ENCODE measurements at regions not wholly inside any gene's neighbourhood (a gene's known extent, or its start where the extent isn't known, plus 50 kb on each side); places are given as distances from the start of the nearest gene placed in this dataset.

DNA sequence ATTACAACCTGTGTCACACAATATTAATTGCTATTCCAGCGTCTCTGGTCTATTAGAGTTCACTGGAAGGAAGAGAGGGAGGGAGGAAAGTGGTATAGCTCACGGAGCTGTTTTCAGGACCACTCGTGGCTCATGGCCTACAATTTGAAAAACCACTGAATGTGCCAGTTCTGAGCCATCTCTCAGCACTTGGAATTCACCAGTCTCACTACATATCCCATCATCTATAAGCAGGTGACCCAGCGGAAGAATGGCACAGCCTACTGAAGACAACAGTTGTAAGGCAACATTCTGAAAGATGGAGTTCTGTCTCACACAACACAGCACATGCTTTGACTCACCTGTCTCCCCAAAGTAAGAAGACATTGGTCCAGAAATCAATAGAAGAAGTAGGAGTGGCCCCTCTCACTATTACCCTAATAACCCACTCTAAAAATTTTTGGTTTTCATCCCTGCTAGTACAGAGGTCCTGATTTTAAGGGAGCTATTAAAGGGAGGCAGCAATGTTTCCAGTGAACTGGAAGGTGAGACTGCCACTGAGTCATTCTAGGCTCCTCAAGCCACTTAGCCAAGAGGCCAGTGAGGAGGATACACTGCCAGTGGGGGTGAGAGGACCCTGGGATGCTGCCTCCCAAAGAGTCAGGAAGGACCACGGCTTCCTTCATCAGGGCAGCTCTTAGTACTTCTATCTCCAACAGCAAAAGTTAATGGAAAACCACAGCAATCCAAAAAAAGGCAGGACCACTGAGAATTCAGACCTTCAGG is 50.0 kb upstream of the DOCK9 start:
- DNase-seq: no peak

DNA sequence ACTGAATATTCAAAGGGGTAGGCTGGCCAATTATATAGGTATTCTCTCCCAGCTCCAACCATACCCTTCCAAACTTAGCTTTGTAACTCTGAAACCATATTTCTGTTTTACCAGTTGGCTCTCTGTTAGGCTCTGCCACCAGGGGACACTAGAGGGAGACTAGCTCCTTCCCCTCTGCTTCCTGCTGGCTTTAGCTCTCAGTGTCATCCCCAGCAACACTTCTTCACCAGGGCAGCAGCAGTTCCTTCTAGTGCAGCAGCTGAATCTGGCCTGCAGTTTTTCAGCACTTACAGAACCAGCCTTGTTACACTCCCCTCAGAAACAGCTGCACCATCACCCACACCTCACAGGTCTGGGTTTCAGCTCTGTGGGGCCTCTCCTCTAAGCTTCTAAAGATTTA is 51.0 kb upstream of the DOCK9 start:
- peak; percentile 18 to 28 (median 23) for DNase-seq

- DNase-seq: no peak
These were observed 51.7 kb upstream of the DOCK9 start for GRCh38 chr13:99029576-99029975.

GRCh38 chr13:99030326-99030725 is 52.5 kb upstream of the DOCK9 start:
- DNase-seq: no peak

DNA sequence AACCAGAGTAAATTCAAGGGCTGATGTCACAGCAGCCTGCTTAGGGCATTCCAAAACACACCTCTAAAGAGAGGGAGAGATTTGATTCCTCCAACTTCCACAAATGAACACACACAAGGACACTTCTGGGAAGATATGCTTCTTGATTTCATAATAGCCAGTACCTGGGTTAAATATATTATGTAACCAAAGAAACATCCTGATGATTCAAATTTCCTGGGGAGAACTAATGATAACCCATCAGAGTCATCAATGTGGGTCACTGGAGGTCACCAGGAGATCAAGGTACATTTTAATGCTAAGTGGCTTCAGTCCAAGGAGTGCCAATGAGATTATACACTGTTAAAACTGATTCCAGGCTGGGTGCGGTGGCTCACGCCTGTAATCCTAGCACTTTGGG is 54.0 kb upstream of the DOCK9 start:
- no peak for DNase-seq

- peak; percentile 18 to 62 (median 53) for DNase-seq
These were observed 56.0 kb upstream of the DOCK9 start for GRCh38 chr13:99033814-99034213.

DNA sequence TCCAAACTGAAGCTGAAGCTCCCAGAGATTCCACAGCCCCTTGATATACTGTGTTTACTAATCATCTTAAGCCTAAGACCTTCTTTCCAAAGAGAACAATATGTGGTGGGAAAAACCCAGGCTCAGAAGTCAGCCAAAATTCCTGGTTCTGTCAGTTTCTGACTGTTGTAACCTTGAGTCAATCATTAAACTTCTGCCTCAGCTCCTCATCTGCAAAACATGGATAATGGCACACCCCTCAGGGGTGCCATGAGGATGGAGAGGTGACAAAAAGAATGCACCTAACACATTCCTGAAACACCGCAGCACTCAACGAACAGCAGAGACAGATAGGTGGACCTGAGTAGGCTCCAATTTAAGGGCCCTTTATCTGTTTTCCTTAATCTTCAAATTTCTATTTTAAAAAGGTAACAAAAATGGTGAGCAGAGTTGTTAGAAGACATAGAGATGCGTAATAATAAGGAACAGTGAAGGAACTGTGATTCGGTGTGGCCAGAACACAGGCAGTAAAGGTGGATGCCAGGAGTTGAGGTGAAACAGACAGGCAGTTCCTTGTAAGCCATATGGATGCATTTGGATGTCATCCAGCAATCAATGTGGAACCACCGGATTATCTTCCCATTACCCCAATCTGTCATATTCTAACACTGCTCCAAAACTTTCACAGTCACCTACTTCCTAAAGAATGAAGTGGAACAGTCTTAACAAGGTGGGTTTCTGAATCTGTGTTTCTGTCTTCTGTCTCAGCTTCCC is 56.6 kb upstream of the DOCK9 start:
- DNase-seq: no peak

DNA sequence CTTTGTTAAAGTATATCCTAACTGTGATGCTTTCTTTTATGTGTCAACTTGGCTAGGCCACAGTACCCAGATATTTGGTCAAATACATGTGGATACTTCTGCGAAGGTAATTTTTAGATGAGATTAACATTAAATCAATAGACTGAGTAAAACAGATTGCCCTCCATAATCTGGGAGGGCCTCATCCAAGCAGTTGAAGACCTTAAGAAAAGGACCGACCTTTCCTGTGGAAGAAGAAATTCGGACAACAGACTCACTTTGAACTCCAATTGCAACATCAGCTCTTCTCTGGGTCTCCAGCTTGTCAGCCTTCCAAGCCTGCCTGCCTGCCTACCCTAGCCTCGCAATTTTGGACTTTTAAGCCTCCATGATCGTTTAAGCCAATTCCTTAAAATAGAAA is 57.9 kb upstream of the DOCK9 start:
- no peak for DNase-seq

DNA sequence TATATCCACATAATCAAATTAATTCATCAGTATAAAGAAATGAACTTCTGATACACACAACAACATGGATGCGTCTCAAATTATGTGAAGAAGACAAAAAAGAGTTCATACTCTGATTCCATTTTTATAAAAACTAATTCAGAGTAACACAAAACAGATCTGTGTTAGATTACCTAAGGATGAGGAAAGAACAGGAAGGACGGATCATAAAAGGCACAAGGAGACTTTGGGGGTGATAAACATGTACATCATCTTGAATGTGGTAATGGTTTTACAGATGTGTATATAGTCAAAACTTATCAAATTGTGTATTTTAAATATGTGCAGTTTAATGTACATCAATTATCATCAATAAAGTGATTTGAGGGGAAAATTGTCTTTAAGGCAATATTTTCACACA is 59.9 kb upstream of the DOCK9 start:
- no peak for DNase-seq

DNA sequence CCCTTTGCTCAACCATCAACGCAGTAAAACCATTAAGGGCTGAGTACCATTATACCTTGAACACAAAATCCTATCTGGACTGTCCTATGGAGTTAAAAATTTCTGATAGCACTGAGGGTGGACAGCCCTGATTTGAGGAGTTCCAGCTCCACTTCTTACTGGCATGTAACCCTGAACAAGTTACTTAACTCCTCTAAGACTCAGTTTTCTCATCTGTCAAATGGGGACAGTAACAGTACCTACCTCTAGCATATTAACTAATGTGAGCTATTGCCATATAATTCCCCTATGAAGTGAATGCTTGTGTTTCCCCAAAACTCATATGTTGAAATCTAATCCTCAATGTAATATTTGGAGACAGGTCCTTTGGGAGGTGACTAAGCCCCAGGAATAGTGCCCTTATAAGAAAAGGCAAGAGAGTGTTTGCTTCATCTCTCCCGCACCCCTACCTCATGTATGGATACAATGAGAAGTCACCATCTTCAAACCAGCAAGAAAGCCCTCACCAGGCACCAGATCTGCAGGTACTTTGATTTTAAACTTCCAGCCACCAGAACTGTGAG is 61.9 kb upstream of the DOCK9 start:
- DNase-seq: no peak

DNA sequence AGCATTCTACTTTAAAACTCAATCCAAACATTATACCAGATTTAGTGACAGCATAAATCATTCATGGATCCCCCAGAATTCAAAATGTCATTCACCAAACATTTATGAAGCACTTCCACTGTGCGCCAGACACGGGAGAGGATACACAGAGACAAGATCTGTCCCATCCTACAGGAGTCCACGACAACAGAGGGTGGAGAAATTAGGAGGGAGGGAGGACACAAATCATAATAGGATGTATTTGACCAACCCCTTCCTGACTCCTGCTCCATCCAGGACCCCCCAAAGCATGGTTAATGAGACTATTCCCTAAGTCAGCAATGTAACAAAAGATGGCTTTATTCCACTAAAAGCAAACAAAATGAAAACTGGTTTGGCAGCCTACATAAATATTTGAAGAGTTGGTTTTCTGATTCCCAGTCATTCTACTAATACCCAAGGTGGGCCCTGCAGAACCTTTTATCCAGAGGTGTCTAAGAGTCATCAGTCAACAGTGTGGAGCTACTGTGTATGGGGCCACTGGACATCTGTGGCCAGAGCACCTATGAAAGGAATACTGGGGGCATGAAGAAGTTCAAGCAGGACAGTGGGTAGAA is 62.8 kb upstream of the DOCK9 start:
- no peak for DNase-seq

DNA sequence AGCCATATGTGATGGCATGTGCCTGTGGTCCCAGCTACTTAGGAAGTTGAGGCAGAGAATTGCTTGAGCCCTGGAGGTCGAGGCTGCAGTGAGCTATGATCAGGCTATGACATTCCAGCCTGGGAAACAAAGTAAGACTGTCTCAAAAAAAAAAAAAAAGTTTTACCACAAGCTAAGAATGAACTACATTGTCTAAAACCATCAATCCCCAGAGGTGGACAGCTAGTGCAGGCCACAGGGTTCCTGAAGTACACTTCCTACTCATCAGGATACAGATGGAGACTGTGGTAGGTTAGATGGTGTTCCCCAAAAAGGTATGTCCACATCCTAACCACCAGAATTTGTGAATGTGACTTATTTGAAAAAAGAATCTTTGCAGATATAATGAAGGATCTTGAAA is 63.5 kb upstream of the DOCK9 start:
- DNase-seq: no peak

DNA sequence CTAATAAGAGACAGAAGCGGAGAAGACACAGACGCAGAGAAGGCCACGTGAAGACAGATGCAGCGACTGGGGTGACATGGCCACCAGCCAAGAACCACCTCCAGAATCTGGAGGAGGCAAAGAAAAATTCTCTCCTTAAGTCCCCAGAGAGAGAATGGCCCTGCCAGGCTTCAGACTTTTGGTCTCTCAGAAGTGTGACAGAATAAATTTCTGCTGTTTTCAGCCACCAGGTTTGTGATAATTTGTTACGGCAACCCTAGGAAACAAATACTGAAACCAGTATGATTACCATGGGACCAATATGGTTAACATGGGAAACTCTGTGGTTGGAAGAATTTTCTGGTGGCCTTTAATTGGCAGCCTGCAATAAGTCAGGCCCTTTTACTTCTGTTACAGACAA is 63.9 kb upstream of the DOCK9 start:
- no peak for DNase-seq

DNA sequence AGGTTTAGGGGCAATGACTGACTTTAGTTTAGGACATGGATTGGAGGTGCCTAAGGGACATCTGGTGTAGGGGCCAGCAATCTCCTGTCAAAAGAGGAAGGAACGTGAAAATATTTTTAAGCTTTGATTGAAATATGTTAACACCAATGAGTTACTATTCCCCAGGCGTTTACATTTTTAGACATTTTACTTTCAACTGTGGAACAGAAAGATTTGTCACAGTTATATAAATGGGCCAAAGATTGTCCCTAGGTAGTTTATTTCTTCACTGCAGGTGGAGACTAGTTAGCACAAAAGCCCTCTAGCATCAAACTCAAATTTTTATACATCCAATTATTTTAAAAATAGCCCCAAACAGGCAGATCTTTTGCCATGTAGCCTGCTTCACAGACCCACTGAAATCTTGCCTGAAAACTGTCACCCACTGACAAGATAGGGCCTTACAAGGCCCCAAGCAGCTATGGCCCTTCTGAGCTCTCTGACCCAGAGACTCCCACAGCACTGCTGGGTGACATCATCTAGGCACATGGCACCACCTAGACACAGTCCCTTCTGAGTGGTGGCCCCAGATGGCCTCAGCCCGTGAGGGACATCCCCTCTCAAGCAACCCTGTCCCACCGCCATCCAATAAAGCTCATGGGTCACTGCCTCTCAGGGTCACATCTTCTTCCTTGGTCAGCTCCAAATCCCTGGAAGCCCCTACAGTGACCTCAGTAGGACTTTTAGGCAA is 64.8 kb upstream of the DOCK9 start:
- DNase-seq: peak in 2 of 3 donors; percentile 36 to 54

GRCh38 chr13:99043831-99044231 is 66.0 kb upstream of the DOCK9 start:
- no peak for DNase-seq

DNA sequence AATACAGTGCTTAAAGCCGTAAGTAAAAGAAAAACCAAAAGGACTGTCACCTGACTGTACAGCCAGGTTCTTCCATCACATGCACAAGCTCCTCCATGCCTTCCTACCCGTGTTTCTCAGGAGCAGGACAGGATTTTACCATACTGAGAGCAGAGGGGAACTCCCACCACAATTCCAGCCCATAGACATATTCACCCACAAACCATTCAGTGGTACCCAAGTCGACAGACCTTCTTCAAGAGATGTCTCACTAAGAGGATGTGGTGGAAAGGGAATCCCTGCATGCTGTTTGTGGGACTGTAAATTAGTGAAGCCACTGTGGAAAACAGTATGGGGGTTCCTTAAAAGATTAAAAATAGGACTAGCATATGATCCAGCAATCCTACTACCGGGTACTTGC is 66.9 kb upstream of the DOCK9 start:
- no peak for DNase-seq

- DNase-seq: no peak
These were observed 67.5 kb upstream of the DOCK9 start for GRCh38 chr13:99045396-99045795.

DNA sequence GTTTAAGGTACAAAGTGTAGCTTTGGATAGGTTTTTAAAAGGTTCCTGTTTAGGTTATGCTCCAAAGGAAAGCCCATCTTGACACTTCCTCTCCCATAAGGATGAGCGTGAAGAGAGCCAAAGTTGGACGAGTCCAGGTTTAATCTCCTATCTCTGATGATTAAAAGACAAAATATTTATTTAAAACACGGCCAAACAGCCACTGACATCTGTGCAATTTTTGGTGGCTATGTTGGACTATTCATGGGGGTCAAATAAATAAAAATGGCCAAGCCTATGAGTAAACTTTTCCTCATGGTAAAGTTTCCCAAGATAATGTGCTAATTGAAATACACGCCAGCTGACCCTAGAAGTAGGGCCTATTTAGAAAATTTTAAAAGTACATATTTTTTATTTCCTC is 69.0 kb upstream of the DOCK9 start:
- DNase-seq: no peak

GRCh38 chr13:99050983-99051488 is 73.2 kb upstream of the DOCK9 start:
- no peak for DNase-seq

- DNase-seq: no peak
These were observed 74.0 kb upstream of the DOCK9 start for GRCh38 chr13:99051768-99052455.

GRCh38 chr13:99053636-99054233 is 75.9 kb upstream of the DOCK9 start:
- DNase-seq: no peak

DNA sequence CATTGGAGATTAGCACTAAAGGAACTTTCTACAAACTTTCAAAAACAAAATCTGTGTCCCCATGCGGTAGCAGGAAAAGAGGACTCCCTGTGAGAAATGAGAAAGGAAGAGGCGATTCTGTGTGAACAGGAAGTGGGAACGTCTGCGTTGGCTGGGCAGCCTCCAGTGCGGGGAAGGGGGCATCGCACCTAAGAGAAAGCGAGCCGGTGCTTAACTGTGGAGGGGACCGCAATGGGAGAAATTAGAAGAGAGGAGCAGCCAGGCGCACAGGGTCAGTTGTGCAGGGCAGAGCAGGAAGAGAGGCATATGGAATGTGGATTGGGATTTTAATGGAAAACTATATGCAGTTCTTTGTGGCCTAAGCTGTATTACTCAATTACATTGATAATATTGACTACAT is 77.4 kb upstream of the DOCK9 start:
- DNase-seq: peak in 1 of 3 donors; percentile 10

All from suppressor macrophage treated with lipopolysaccharide for 1 hour (primary cell).